HepG2 (cell line): ENCODE measurements at regions not wholly inside any gene's neighbourhood (a gene's known extent, or its start where the extent isn't known, plus 50 kb on each side); places are given as distances from the start of the nearest gene placed in this dataset.

Experiments
- ATAC-seq: fragments of 200-7000 bp; cut with Tn5 transposase; 3 replicates; pipeline ENCODE4 v1.9.1; 2020; ENCODE audit warnings: mild to moderate bottlenecking, moderate library complexity
- BruUV-seq: library from RNA; stranded (reverse); fragments of 400-500 nt; replicated peaks from 2 replicates; lab custom pipeline; 2021; lab: Mats Ljungman, UMichigan
- CTCF ChIA-PET: fragments of 300-600 bp; formaldehyde crosslinking; extraction: SDS; loops from one replicate; lab custom pipeline; 2021; ENCODE audit warnings: low total read pairs, inconsistent platforms, low intra/inter-chr PET ratio; lab: Yijun Ruan, JAX
- POLR2A ChIA-PET: fragments of 350-600 bp; sonication (Branson Sonifier 250); formaldehyde crosslinking; loops from one replicate; lab custom pipeline; 2020; ENCODE audit warnings: antibody characterized with exemption, inconsistent platforms; lab: Yijun Ruan, JAX
- DNase-seq: peaks from one replicate; pipeline ENCODE4 v3.0.0-alpha.2; 2015; ENCODE audit warnings: low spot score
- FAIRE-seq: peaks from 3 replicates; lab custom pipeline; 2011; peaks lifted over from hg19 to GRCh38; lab: Jason Lieb, UNC
- H2AFZ ChIP-seq: one replicate; pipeline ENCODE4 v1.6.1; 2011; ENCODE audit warnings: low read length, inconsistent platforms
- H3K27ac ChIP-seq: fragments of 300-600 bp; 3 replicates; pipeline ENCODE4 v1.8.0; 2011; ENCODE audit warnings: mixed run types, mild to moderate bottlenecking, mixed read lengths, low read length, inconsistent platforms; ENCODE audit not compliant: insufficient read depth; ENCODE audit errors: extremely low read length
- H3K27me3 ChIP-seq, 2 experiments: fragments of 200-600 bp in 1 of 2; 2 replicates in 1 of 2; 3 replicates in 1 of 2; pipeline versions ENCODE4 v1.6.0 to v1.8.0; 2011; ENCODE audit warnings: low read length in 2 of 2, mild to moderate bottlenecking in 2 of 2, moderate library complexity in 2 of 2, inconsistent platforms in 1 of 2; ENCODE audit not compliant: insufficient read depth in 2 of 2, control insufficient read depth in 1 of 2
- H3K36me3 ChIP-seq, 2 experiments: fragments of 200-600 bp in 1 of 2; replicated peaks in 1 of 2; 2 replicates in 1 of 2; 3 replicates in 1 of 2; pipeline versions ENCODE4 v1.5.1 to v1.8.0; 2011; ENCODE audit warnings: low read length in 2 of 2, inconsistent platforms in 1 of 2; ENCODE audit not compliant: insufficient read depth in 2 of 2, control insufficient read depth in 1 of 2
- H3K4me1 ChIP-seq: 2 replicates; pipeline ENCODE4 v1.5.1; 2012; ENCODE audit warnings: low read length, inconsistent platforms; ENCODE audit not compliant: insufficient read depth
- H3K4me2 ChIP-seq: 2 replicates; pipeline ENCODE4 v1.6.0; 2011; ENCODE audit warnings: low read depth, low read length, inconsistent platforms
- H3K4me3 ChIP-seq, 3 experiments: fragments of 200-600 bp in 1 of 3; sonication (generic), shearing (Covaris generic) in 1 of 3; replicated peaks in 1 of 3; 2 replicates each; pipeline ENCODE4 v1.5.1; 2011 to 2016; ENCODE audit warnings: low read length in 3 of 3, inconsistent platforms in 2 of 3, low read depth in 2 of 3, mild to moderate bottlenecking in 2 of 3, control low read depth in 1 of 3, mixed read lengths in 1 of 3; ENCODE audit not compliant: insufficient read depth in 1 of 3
- H3K79me2 ChIP-seq: one replicate; pipeline ENCODE4 v1.6.1; 2011; ENCODE audit warnings: low read length, inconsistent platforms; ENCODE audit not compliant: insufficient read depth
- H3K9ac ChIP-seq: 2 replicates; pipeline ENCODE4 v1.6.0; 2011; ENCODE audit warnings: mild to moderate bottlenecking, low read depth, low read length, inconsistent platforms; ENCODE audit not compliant: insufficient read depth
- H3K9me3 ChIP-seq: 2 replicates; pipeline ENCODE4 v1.5.1; 2012; ENCODE audit warnings: mild to moderate bottlenecking, low read length
- H4K20me1 ChIP-seq: 2 replicates; pipeline ENCODE4 v1.6.0; 2011; ENCODE audit warnings: inconsistent platforms, mild to moderate bottlenecking, low read length, moderate library complexity; ENCODE audit not compliant: insufficient read depth
- ATF7 ChIP-seq, 2 experiments: fragments of 450-650 bp in 1 of 2; sonication (generic) in 1 of 2; formaldehyde crosslinking in 1 of 2; IDR thresholded peaks; 2 replicates each; pipeline versions ENCODE4 v1.4.0 to v1.6.1; 2016 to 2020; ENCODE audit warnings: antibody characterized with exemption in 1 of 2, mild to moderate bottlenecking in 1 of 2, missing genetic modification reagents in 1 of 2
- ELK4 ChIP-seq: sonication (generic); formaldehyde crosslinking; IDR thresholded peaks from 2 replicates; pipeline ENCODE4 v1.9.0; 2021; ENCODE audit warnings: missing genetic modification reagents, borderline replicate concordance
- GATA4 ChIP-seq: sonication (generic); IDR thresholded peaks from 2 replicates; pipeline ENCODE4 v1.6.1; 2016; ENCODE audit warnings: antibody characterized with exemption, low read depth, borderline replicate concordance
- JUNB ChIP-seq: sonication (generic); formaldehyde crosslinking; IDR thresholded peaks from 2 replicates; pipeline ENCODE4 v1.8.0; 2022; ENCODE audit warnings: missing genetic modification reagents, mild to moderate bottlenecking, borderline replicate concordance
- MAFG ChIP-seq: sonication (generic); formaldehyde crosslinking; IDR thresholded peaks from 2 replicates; pipeline ENCODE4 v1.5.1; 2020; ENCODE audit warnings: mild to moderate bottlenecking, missing genetic modification reagents
- NCOA2 ChIP-seq: sonication (generic); formaldehyde crosslinking; IDR thresholded peaks from 2 replicates; pipeline ENCODE4 v1.8.0; 2022; ENCODE audit warnings: inconsistent platforms
- NFKB2 ChIP-seq: sonication (generic); formaldehyde crosslinking; IDR thresholded peaks from 2 replicates; pipeline ENCODE4 v1.4.0; 2020; ENCODE audit warnings: missing genetic modification reagents, borderline replicate concordance
- RNF2 ChIP-seq: fragments of 450-650 bp; conservative IDR thresholded peaks from 2 replicates; pipeline ENCODE4 v1.6.1; 2016; ENCODE audit warnings: low read depth
- TCF7L2 ChIP-seq: IDR thresholded peaks from 2 replicates; pipeline ENCODE4 v1.6.1; 2011; ENCODE audit warnings: mild to moderate bottlenecking, low read depth, low read length, moderate library complexity
- ZBTB37 ChIP-seq: sonication (generic); formaldehyde crosslinking; IDR thresholded peaks from 2 replicates; pipeline ENCODE4 v1.4.0; 2020; ENCODE audit warnings: mild to moderate bottlenecking, missing genetic modification reagents
- ZNF24 ChIP-seq: fragments of 450-650 bp; IDR thresholded peaks from 2 replicates; pipeline ENCODE4 v1.6.1; 2017; ENCODE audit warnings: antibody characterized with exemption, mild to moderate bottlenecking
- ZNF687 ChIP-seq: sonication (generic); formaldehyde crosslinking; IDR thresholded peaks from 2 replicates; pipeline ENCODE4 v1.5.1; 2020; ENCODE audit warnings: mild to moderate bottlenecking, missing genetic modification reagents, moderate library complexity
- WGBS: methylation state at CpG from one replicate; pipeline ENCODE4 v1.1.6; 2017; ENCODE audit warnings: low lambda C conversion rate; 5-methylcytosine and 5-hydroxymethylcytosine counted together
- in situ Hi-C: cut with HindIII; loops from 2 replicates; pipeline ENCODE4 v1.10.0; 2017; ENCODE audit warnings: low pct_unique_long_range_greater_than_20kb; ENCODE audit not compliant: extremely low pct_ligation_motif_present
- intact Hi-C: fragments of 100-400 bp; cut with micrococcal nuclease; formaldehyde crosslinking; loops from one replicate; pipeline ENCODE4 v1.10.0; 2022; ENCODE audit not compliant: unreplicated experiment

- CTCF ChIA-PET = no interaction called here
- POLR2A ChIA-PET = no interaction called here
- no peak overlapping the region for H3K27ac ChIP-seq
- intact Hi-C loops (no loop called here), in situ Hi-C loops (no loop called here)
- no peak overlapping the region for H2AFZ ChIP-seq
- DNase-seq (no peak), FAIRE-seq (no peak), ATAC-seq (no peak)
- H3K27me3 ChIP-seq = no peaks in the 10 kb centered on the region
- H3K9ac ChIP-seq = no peak overlapping the region
- H4K20me1 ChIP-seq = no peaks in the 10 kb centered on the region
- no peaks in the 10 kb centered on the region for H3K4me1 ChIP-seq
- no peaks in the 10 kb centered on the region for H3K9me3 ChIP-seq
- TF ChIP-seq ZBTB37 (CRISPR knock-in tag) (no peak), NFKB2 (no peak), ZNF24 (peak; percentile 64; the same call in 1 of the 2 replicates), GATA4 (no peak)
- H3K4me2 ChIP-seq = no peak overlapping the region
- BruUV-seq = no TSS peak
- H3K36me3 ChIP-seq = peaks cover 3 to 7% of the 10 kb centered on the region in 2 experiments; a peak in 1 of 5 replicates
- no peaks in the 10 kb centered on the region for H3K79me2 ChIP-seq
- H3K4me3 ChIP-seq = no peak overlapping the region
- WGBS = 85% methylated on average over 3 of the region's 3 CpGs
Observed at GRCh38 chr14:35174342-35174741, 52.0 kb downstream of the PRORP start.

- H3K4me2 ChIP-seq = no peak overlapping the region
- no peak for ATAC-seq
- H3K27me3 ChIP-seq = no peaks in the 10 kb centered on the region
- DNase-seq = no peak
- no peak overlapping the region for H3K4me3 ChIP-seq
- no peak for FAIRE-seq
- H3K9ac ChIP-seq = no peak overlapping the region
- in situ Hi-C loops = no loop called here
- H3K79me2 ChIP-seq = no peaks in the 10 kb centered on the region
- no peaks in the 10 kb centered on the region for H3K9me3 ChIP-seq
- ChIA-PET POLR2A (no interaction called here), CTCF (no interaction called here)
- no peak overlapping the region for H3K27ac ChIP-seq
- no peaks in the 10 kb centered on the region for H3K4me1 ChIP-seq
- H2AFZ ChIP-seq = no peak overlapping the region
- BruUV-seq = no TSS peak
- 83% methylated on average over 7 of the region's 7 CpGs for WGBS
- peaks cover 4 to 7% of the 10 kb centered on the region in 2 experiments for H3K36me3 ChIP-seq
- intact Hi-C loops = no loop called here
- H4K20me1 ChIP-seq = no peaks in the 10 kb centered on the region
- no peak for TF ChIP-seq TCF7L2
- no peak for TF ChIP-seq JUNB (CRISPR knock-in tag)
- TF ChIP-seq ZNF687 (CRISPR knock-in tag) = no peak
- no peak for TF ChIP-seq NCOA2 (CRISPR knock-in tag)
- no peak for TF ChIP-seq ELK4
- TF ChIP-seq RNF2 = no peak
- TF ChIP-seq ATF7 (IDR thresholded peaks at IDR 0.05) = no peak
- no peak for TF ChIP-seq ATF7 (CRISPR knock-in tag; IDR thresholded peaks at IDR 0.05)
- no peak for TF ChIP-seq MAFG (CRISPR knock-in tag)
Observed at GRCh38 chr14:35180179-35180578, 57.8 kb downstream of the PRORP start.
